ENCODE measurements at regions not wholly inside any gene's neighbourhood (a gene's known extent, or its start where the extent isn't known, plus 50 kb on each side); places are given as distances from the start of the nearest gene placed in this dataset.

DNA sequence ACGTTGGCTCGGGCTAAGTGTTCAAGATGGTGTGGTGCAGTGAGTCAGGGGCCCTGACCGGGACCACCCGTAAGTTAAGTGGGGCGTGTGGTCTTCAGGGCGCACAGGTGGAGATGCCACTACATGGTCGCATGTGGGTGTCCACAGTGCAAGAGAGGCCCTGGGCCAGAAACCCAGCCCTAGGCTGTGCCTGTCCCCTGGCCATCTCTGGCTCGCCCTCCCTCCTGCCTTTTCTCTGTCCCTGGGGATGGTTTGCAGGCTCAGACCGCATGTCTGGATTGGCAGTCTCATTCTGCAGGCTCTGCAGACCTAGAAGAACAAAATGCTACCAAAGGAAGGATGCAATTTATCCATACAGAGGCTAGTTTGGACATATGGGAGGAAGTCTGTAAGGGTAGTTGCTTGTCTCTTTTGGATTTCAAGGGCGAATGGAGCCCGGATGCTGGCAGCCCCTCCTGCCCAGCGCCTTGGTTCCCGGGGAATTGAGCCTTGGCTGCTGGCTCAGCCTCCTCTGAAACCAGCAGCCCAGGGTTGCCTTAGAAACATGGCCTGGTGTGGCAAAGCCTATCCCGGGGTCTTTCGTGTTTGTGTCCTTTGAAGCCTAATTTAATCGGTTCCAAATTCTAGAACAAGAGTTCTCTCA, 417.5 kb upstream of the HS6ST1 start:
- TF ChIP-seq, protein P1, sequence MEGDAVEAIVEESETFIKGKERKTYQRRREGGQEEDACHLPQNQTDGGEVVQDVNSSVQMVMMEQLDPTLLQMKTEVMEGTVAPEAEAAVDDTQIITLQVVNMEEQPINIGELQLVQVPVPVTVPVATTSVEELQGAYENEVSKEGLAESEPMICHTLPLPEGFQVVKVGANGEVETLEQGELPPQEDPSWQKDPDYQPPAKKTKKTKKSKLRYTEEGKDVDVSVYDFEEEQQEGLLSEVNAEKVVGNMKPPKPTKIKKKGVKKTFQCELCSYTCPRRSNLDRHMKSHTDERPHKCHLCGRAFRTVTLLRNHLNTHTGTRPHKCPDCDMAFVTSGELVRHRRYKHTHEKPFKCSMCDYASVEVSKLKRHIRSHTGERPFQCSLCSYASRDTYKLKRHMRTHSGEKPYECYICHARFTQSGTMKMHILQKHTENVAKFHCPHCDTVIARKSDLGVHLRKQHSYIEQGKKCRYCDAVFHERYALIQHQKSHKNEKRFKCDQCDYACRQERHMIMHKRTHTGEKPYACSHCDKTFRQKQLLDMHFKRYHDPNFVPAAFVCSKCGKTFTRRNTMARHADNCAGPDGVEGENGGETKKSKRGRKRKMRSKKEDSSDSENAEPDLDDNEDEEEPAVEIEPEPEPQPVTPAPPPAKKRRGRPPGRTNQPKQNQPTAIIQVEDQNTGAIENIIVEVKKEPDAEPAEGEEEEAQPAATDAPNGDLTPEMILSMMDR (conservative IDR thresholded peaks at IDR 0.05 in 1 of 2, IDR thresholded peaks at IDR 0.05 in 1 of 2; ENCODE audit: low read depth in 1 of 2, low read length in 2 of 2): no peak
- TF ChIP-seq EZH2 (IDR thresholded peaks at IDR 0.05; ENCODE audit: low read length, missing control alignments): no peak
